HG03139 (cell line): ENCODE measurements at regions not wholly inside any gene's neighbourhood (a gene's known extent, or its start where the extent isn't known, plus 50 kb on each side); places are given as distances from the start of the nearest gene placed in this dataset.
"Not testable (repeated sequence)": the region's sequence is repeated elsewhere in the genome, so short reads cannot be mapped to it uniquely, and the experiment has no call there.

Experiments used
- ATAC-seq: cut with Tn5 transposase; IDR thresholded peaks from one replicate; pipeline ENCODE4 v1.9.1; 2021; ENCODE audit not compliant: unreplicated experiment

- ATAC-seq = no peak
Observed at GRCh38 chrX:69063486-69063885, 101.8 kb downstream of the PJA1 start.

- no peak for ATAC-seq
Observed at GRCh38 chrX:69062493-69062892, 102.8 kb downstream of the PJA1 start.

- ATAC-seq = no peak
Observed at GRCh38 chrX:69060631-69061408, 104.4 kb downstream of the PJA1 start.

DNA sequence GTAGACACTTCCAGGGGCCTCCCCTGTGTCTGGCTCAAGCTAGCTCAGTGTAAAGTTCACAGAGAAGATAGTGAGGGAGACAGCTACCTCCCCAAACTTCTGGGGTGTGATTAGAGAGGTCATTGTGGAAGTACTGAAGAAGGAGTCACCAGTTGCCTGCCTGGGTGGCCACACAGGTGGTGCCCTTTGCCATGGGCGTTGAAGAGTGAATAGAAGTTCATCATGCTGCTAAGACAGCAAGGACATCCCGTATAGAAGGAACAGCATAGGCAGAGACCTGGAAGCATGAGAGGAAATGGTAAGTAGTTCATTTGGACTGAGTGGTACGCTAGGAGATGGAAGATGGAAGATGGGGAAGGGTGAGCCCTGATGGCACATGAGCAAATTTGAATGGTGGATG is 110.1 kb downstream of the PJA1 start:
- no peak for ATAC-seq

- ATAC-seq = not testable (repeated sequence)
Observed at GRCh38 chrX:69054497-69054896, 110.8 kb downstream of the PJA1 start.

DNA sequence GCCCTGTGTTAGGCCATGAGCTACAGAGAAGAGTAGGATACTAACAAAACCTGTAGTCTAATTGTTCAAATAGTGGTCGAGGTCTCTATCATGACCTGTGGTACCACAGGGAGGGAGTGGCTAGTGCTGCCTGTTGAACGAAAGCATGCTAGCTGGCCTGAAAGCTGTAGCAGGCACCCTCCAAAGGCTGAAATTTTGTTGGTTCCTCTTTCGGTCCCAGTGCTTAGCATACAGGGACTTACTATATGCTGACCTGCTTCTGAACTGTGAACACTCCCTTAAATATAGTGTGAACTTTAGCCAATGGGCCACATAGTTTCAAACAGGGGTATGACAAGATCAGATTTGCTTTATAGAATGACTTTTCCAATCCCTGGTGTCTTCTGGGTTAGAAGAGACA is 113.4 kb downstream of the PJA1 start:
- no peak for ATAC-seq

GRCh38 chrX:69050051-69050765 is 115.0 kb downstream of the PJA1 start:
- no peak for ATAC-seq

DNA sequence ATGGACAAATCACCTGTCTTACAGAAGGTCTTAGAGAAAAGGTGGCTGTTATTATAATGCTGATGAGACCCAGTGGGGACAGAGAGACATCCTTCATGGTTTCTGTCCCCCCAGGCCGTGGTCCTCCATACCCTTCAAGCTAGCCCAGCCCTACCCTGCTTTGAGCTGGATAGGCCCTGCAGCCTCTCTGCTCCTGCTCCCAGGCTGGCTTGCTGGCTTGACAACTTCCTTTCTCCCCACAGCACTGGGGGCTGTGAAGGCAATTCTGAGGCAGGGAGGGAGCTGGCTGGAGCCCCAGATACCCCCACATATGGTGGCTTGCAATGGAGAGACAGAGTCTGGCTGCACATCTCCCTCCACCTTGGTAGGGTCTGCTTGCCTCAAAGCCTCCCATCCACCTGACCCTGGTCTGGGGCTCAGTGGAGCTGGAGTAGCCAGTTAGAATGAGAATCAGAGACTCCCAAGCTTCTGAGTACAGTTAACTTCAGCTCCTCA is 118.2 kb downstream of the PJA1 start:
- no peak for ATAC-seq

DNA sequence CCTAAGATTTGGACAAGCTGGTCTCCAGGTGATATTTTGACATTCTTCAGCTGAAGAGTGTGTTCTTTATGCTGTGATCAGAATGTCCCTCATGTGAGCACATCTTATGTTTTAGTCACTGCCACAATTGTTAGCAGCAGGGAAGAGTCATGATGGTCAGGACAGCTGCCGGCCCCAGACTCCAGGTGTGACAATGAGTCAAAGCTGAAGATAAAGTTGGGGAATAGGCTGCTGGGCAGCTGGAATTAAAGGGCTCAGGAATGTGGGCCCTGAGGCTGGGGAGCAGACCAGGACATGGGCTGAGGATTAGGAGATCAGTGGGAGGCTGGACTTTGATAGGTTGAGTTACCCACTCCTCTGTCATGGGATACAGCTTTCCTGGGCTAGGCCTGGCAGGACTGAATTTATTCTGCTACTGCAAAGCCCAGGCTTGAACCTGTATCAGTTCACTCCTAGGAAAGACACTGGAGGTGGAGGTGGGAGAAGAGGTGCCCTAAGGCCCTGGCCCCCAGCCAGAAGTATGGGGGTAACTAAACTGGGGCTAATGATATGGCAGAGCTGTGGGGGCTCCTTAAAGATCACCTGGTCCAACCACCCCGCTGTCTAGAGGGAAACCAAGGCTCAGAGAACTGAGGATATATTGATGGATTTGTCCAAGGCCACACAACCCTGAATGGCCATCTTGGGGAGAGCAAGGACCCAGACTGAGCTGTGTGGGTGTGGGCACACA is 119.5 kb downstream of the PJA1 start:
- no peak for ATAC-seq

DNA sequence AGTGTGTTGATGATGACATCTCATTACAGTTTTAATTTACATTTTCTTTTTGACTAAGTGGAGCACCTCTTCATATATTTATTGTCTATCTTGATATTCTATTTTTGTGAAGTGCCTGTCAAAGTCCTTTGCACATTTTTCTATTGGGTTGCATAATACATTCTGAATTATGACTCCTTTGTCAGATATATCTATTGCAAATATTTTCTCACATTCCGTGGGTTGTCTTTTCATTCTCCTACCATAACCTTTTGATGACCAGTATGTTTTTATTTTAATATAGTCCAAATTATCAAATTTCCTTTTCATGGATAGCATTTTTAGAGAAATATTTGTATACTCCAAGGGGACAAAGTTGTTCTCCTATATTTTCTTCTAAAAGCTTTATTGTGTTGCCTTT is 126.4 kb downstream of the PJA1 start:
- no peak for ATAC-seq

DNA sequence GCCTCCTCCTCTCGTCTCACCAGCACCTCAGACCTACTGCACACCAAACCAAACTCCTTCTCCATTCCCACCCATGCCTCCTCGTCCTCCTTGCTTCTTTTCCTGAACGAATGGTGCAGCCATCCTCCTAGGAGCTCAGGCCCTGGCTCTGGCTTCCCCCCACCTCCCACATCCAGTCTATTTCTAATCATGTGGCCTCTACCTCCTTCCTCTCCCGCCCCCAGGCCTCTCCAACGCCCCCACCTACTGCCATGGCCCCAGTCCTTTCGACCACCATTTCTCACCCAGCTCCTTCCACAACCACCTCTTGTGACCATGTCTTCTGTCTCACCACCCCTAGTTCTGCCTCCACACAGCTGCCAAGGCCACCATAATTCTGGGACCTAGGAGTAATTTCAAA is 127.1 kb downstream of the PJA1 start:
- no peak for ATAC-seq

DNA sequence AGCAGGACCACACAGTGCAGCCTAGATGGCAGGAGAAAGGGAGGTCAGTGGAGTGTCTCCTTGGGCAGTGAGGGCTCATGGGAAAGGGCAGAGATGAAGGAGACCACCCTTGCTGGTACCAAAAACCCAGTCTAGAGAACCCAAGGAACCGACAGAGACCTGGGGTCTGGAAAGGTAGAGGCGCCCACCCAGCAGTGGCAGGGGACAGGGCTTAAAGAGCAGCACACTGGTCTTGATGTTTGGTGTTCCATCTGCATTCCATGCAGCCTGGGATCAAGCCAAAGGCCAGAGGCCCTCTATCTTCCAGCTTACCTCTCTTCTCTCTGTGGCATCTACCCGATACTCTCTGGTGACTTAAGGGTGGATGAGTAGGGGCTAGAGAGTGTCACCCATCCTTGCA is 127.5 kb downstream of the PJA1 start:
- no peak for ATAC-seq

- ATAC-seq = no peak
Observed at GRCh38 chrX:69036674-69037573, 128.3 kb downstream of the PJA1 start.

DNA sequence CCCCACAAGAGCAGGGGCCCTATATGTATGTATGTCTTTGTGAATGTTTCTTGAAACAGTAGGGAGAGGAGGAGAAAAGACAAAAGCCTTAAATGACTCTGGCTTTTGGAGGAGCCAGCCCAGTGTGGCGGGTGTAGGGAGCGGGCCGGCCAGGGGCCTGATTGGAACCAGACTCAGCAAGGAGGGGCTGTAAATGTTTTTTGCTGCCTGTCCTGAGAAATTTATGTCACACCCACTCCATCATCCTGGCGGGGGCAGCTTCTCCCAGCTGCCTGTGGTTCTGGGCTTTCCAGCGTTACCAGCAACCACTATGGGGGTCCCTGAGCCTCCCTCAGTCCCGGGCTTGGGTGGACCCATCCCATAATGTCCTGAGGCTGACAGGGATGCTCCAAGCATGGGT is 130.8 kb downstream of the PJA1 start:
- ATAC-seq = no peak

GRCh38 chrX:69033936-69034335 is 131.3 kb downstream of the PJA1 start:
- ATAC-seq = no peak

- no peak for ATAC-seq
Observed at GRCh38 chrX:69032601-69033000, 132.7 kb downstream of the PJA1 start.

GRCh38 chrX:69031971-69032391 is 133.3 kb downstream of the PJA1 start:
- ATAC-seq = no peak

DNA sequence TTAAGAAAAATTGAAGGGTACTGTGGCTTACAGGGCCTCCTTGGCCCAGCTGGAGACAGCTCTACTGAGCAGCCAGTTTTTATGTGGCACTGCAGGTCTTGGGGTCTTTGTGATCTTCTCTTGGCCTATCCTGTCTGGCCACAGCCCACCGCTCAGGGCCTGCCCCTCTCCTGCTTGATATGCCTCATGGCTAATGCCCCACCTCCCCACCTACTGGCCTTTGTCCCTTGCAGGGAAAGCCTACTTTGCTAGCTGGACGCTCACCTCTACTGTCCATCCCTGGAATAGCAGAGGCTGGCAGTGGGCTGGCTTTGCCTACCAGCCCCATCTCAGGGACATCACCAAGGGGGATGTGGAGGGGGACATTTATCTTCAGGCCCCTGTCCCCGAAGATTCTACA is 134.1 kb downstream of the PJA1 start:
- ATAC-seq = no peak

DNA sequence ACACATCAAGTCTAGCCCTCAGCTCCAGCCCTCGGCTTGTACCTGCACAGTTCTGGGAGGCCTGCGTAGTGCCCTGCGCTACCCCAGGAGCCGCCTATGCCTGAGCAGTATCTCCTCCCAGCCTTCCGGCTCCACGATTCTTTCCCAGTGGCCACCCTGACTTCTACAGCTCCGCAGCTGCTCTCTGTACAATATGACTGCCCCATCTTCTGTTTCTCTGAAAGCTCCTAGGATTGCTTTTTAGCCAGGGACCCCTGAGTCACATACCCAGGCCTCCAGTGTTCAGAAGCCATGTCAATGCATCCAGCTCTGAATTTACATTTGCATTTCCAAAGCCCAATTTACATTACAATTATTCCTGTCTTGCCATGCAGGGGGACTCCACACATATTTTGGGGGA is 135.5 kb downstream of the PJA1 start:
- ATAC-seq = no peak

- ATAC-seq = no peak
Observed at GRCh38 chrX:69028761-69029120, 136.5 kb downstream of the PJA1 start.
